Neural progenitor cell (in vitro differentiated cells): ENCODE measurements at regions not wholly inside any gene's neighbourhood (a gene's known extent, or its start where the extent isn't known, plus 50 kb on each side); places are given as distances from the start of the nearest gene placed in this dataset.

ENCODE experiments used
- DNase-seq: peaks from one replicate; pipeline ENCODE4 v3.0.0-alpha.2; 2016; ENCODE audit warnings: low spot score
- H2AFZ ChIP-seq: fragments of 200-600 bp; sonication (generic); replicated peaks from 2 replicates; pipeline ENCODE4 v1.6.1; 2016; ENCODE audit warnings: antibody characterized with exemption
- H3F3A ChIP-seq: fragments of 200-600 bp; sonication (generic); 2 replicates; pipeline ENCODE4 v1.6.1; 2016; ENCODE audit warnings: antibody characterized with exemption, low read depth
- H3K27ac ChIP-seq: fragments of 200-600 bp; sonication (generic); 2 replicates; pipeline ENCODE4 v1.5.1; 2016; ENCODE audit warnings: mild to moderate bottlenecking
- H3K27me3 ChIP-seq: fragments of 200-600 bp; sonication (generic); 2 replicates; pipeline ENCODE4 v1.6.1; 2016; ENCODE audit warnings: mild to moderate bottlenecking, moderate library complexity
- H3K36me3 ChIP-seq: fragments of 200-600 bp; sonication (generic); 2 replicates; pipeline ENCODE4 v1.5.1; 2016
- H3K4me1 ChIP-seq: fragments of 200-600 bp; sonication (generic); 2 replicates; pipeline ENCODE4 v1.6.1; 2016; ENCODE audit warnings: mixed run types
- H3K4me2 ChIP-seq: fragments of 200-600 bp; sonication (generic); 2 replicates; pipeline ENCODE4 v1.6.1; 2016
- H3K4me3 ChIP-seq: fragments of 200-600 bp; sonication (generic); 2 replicates; pipeline ENCODE4 v1.5.1; 2016
- H3K79me2 ChIP-seq: fragments of 200-600 bp; sonication (generic); 2 replicates; pipeline ENCODE4 v1.6.1; 2016; ENCODE audit warnings: low read depth
- H3K9ac ChIP-seq: fragments of 200-600 bp; sonication (generic); 2 replicates; pipeline ENCODE4 v1.6.1; 2016
- H3K9me3 ChIP-seq: fragments of 200-600 bp; sonication (generic); 2 replicates; pipeline ENCODE4 v1.5.1; 2016; ENCODE audit warnings: low read depth
- H4K20me1 ChIP-seq: fragments of 200-600 bp; sonication (generic); 2 replicates; pipeline ENCODE4 v1.6.1; 2016; ENCODE audit warnings: low read depth
- H3K27ac Mint-ChIP-seq: 3 replicates; pipeline ENCODE4 v1.8.0; 2021; ENCODE audit warnings: mixed read lengths
- H3K27me3 Mint-ChIP-seq: 2 replicates; pipeline ENCODE4 v1.8.0; 2022; ENCODE audit warnings: low read depth, mild to moderate bottlenecking, inconsistent platforms, moderate library complexity, mixed read lengths; ENCODE audit not compliant: insufficient read depth
- H3K36me3 Mint-ChIP-seq: 3 replicates; pipeline ENCODE4 v1.8.0; 2021; ENCODE audit warnings: mixed read lengths
- H3K4me1 Mint-ChIP-seq: 3 replicates; pipeline ENCODE4 v1.8.0; 2021; ENCODE audit warnings: mixed read lengths
- H3K4me3 Mint-ChIP-seq: 3 replicates; pipeline ENCODE4 v1.8.0; 2021; ENCODE audit warnings: mild to moderate bottlenecking, moderate library complexity, mixed read lengths
- H3K9me3 Mint-ChIP-seq: 3 replicates; pipeline ENCODE4 v1.8.0; 2020; ENCODE audit warnings: mixed read lengths
- CTCF ChIP-seq: fragments of 200-600 bp; sonication (generic); IDR thresholded peaks from 2 replicates; pipeline ENCODE4 v1.5.1; 2017; ENCODE audit warnings: antibody characterized with exemption, mild to moderate bottlenecking
- EZH2 ChIP-seq: fragments of 200-600 bp; sonication (generic); IDR thresholded peaks from 2 replicates; pipeline ENCODE4 v1.6.1; 2017; ENCODE audit warnings: antibody characterized with exemption, mild to moderate bottlenecking, moderate library complexity
- EZH2phosphoT487 ChIP-seq: fragments of 200-600 bp; sonication (generic); IDR thresholded peaks from 2 replicates; pipeline ENCODE4 v1.6.1; 2017; ENCODE audit warnings: antibody characterized with exemption

DNA sequence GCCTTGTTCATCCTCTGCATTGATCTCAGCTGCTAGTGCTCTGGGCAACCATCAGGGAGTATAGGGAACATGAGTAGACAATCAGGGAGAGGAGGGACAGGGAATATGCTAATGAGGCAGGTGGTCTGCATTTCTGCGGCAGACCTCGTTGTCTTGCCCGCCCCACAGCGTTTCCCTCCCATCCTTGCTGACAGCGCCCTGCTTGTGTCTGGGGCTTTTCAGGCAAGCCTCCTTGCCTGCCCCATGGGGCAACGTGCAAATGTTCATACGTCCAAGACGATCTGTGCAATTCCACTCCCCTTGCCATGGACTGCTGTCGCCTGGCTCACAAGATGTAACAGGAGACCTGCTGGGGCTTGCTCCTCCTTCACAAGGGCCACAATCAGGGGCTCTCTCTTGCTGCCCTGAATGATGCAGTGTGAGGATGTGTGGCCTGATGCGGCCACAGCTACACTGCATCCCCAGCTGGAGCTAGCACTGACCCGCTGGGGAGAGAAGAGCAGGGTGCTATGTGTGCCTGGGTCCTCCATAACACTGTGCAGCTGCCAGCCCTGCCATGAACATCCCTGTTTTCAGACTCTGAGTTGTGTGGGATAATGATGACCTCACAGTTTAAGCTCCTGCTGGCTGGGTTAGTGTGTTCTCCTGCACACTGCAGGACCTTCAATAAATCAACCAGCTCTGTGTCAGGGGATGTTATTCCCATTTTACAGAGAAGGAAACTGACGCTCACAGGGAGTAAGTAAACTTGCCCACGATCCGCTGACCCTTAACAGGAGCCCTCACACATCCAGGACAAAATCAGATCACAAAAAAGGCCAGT lies 211.3 kb downstream of the KLF13 start:
- H3K27me3 Mint-ChIP-seq: no peaks in the 10 kb centered on the region
- no peaks in the 10 kb centered on the region for H3K9me3 ChIP-seq
- H3K4me3 Mint-ChIP-seq: no peak overlapping the region
- H4K20me1 ChIP-seq: no peaks in the 10 kb centered on the region
- no peaks in the 10 kb centered on the region for H3K4me1 Mint-ChIP-seq
- H3K36me3 ChIP-seq: no peaks in the 10 kb centered on the region
- H3K79me2 ChIP-seq: no peaks in the 10 kb centered on the region
- no peaks in the 10 kb centered on the region for H3K27me3 ChIP-seq
- peaks cover 15% of the 10 kb centered on the region for H3K4me1 ChIP-seq
- peak overlapping the region; percentile 23 for H3K4me2 ChIP-seq
- no peak overlapping the region for H3K27ac ChIP-seq
- no peaks in the 10 kb centered on the region for H3K36me3 Mint-ChIP-seq
- peak; percentile 16 for DNase-seq
- TF ChIP-seq CTCF: no peak
- no peak for TF ChIP-seq EZH2phosphoT487
- TF ChIP-seq EZH2: no peak
- no peaks in the 10 kb centered on the region for H3K9me3 Mint-ChIP-seq
- no peak overlapping the region for H3K9ac ChIP-seq
- peak overlapping the region; percentile 29 for H2AFZ ChIP-seq
- H3K4me3 ChIP-seq: no peak overlapping the region
- no peak overlapping the region for H3K27ac Mint-ChIP-seq
- H3F3A ChIP-seq: no peaks in the 10 kb centered on the region

- no peaks in the 10 kb centered on the region for H4K20me1 ChIP-seq
- no peaks in the 10 kb centered on the region for H3K9me3 Mint-ChIP-seq
- no peak overlapping the region for H3K9ac ChIP-seq
- H3K4me1 Mint-ChIP-seq: no peaks in the 10 kb centered on the region
- no peaks in the 10 kb centered on the region for H3K27me3 ChIP-seq
- H3K4me3 ChIP-seq: no peak overlapping the region
- no peaks in the 10 kb centered on the region for H3K36me3 ChIP-seq
- no peak overlapping the region for H3K27ac ChIP-seq
- H2AFZ ChIP-seq: no peak overlapping the region
- no peaks in the 10 kb centered on the region for H3K36me3 Mint-ChIP-seq
- TF ChIP-seq EZH2phosphoT487: no peak
- no peak for TF ChIP-seq EZH2
- TF ChIP-seq CTCF: no peak
- no peaks in the 10 kb centered on the region for H3K9me3 ChIP-seq
- no peak for DNase-seq
- H3K4me2 ChIP-seq: no peak overlapping the region
- H3F3A ChIP-seq: no peaks in the 10 kb centered on the region
- H3K27ac Mint-ChIP-seq: no peak overlapping the region
- no peaks in the 10 kb centered on the region for H3K79me2 ChIP-seq
- peaks cover 15% of the 10 kb centered on the region for H3K4me1 ChIP-seq
- no peak overlapping the region for H3K4me3 Mint-ChIP-seq
- no peaks in the 10 kb centered on the region for H3K27me3 Mint-ChIP-seq
These were observed 214.0 kb downstream of the KLF13 start for GRCh38 chr15:31540633-31541032.

DNA sequence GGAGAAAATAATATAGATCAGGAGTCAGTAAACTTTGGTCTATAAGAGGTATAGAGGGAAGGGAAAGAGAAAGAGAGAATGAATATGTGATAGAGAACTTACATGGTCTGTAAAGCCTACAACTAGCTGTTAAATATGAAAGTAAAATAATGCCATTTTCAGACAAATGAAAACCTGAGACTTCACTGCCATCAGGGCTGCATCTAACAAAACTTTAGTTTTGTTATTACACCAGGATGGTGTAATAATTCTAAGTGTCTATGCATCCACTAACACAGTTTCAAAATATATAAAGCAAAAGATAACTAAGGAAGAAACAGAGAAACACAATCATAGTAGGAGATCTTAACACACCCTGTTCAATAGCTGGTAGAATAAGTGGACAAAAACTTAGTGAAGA lies 217.7 kb downstream of the KLF13 start:
- H4K20me1 ChIP-seq: no peaks in the 10 kb centered on the region
- Mint-ChIP-seq H3K4me1 (peaks cover 2% of the 10 kb centered on the region), H3K27me3 (peaks cover 3% of the 10 kb centered on the region)

GRCh38 chr15:31545257-31545656 lies 218.6 kb downstream of the KLF13 start:
- Mint-ChIP-seq H3K27ac (no peak overlapping the region), H3K27me3 (peaks cover 3% of the 10 kb centered on the region), H3K36me3 (no peaks in the 10 kb centered on the region), H3K4me1 (peaks cover 4% of the 10 kb centered on the region), H3K9me3 (no peaks in the 10 kb centered on the region), H3K4me3 (no peak overlapping the region)
- Histone ChIP-seq H3F3A (peaks cover 9% of the 10 kb centered on the region), H3K4me1 (peaks cover 28% of the 10 kb centered on the region), H3K9ac (no peak overlapping the region), H3K9me3 (no peaks in the 10 kb centered on the region), H2AFZ (no peak overlapping the region), H3K4me3 (no peak overlapping the region), H3K4me2 (no peak overlapping the region), H4K20me1 (no peaks in the 10 kb centered on the region), H3K27me3 (no peaks in the 10 kb centered on the region), H3K79me2 (no peaks in the 10 kb centered on the region), H3K36me3 (no peaks in the 10 kb centered on the region), H3K27ac (no peak overlapping the region)
- DNase-seq: no peak
- TF ChIP-seq CTCF (no peak), EZH2phosphoT487 (no peak), EZH2 (no peak)

More for the DNA sequence above, 217.7 kb downstream of the KLF13 start:
- Histone ChIP-seq H3K4me2 (no peak overlapping the region), H3K79me2 (no peaks in the 10 kb centered on the region), H3K4me3 (no peak overlapping the region), H3K27ac (no peak overlapping the region), H3K9me3 (no peaks in the 10 kb centered on the region), H3K4me1 (peaks cover 19% of the 10 kb centered on the region), H3K9ac (no peak overlapping the region), H3K27me3 (no peaks in the 10 kb centered on the region), H3F3A (peaks cover 4% of the 10 kb centered on the region), H2AFZ (no peak overlapping the region), H3K36me3 (no peaks in the 10 kb centered on the region)
- Mint-ChIP-seq H3K27ac (no peak overlapping the region), H3K9me3 (no peaks in the 10 kb centered on the region), H3K36me3 (no peaks in the 10 kb centered on the region), H3K4me3 (no peak overlapping the region)
- TF ChIP-seq EZH2phosphoT487: no peak
- no peak for DNase-seq
